GM10248 (cell line): ENCODE measurements at regions not wholly inside any gene's neighbourhood (a gene's known extent, or its start where the extent isn't known, plus 50 kb on each side); places are given as distances from the start of the nearest gene placed in this dataset.
"Not testable (repeated sequence)": the region's sequence is repeated elsewhere in the genome, so short reads cannot be mapped to it uniquely, and the experiment has no call there.

Source experiments
- CTCF ChIA-PET: fragments of 300-600 bp; sonication (Branson Sonifier 250); formaldehyde crosslinking; extraction: SDS; loops from one replicate; lab custom pipeline; 2021; ENCODE audit warnings: antibody characterized with exemption; lab: Yijun Ruan, JAX
- POLR2A ChIA-PET: fragments of 350-650 bp; sonication (Branson Sonifier 250); formaldehyde crosslinking; extraction: SDS; loops from one replicate; lab custom pipeline; 2020; ENCODE audit warnings: antibody characterized with exemption; lab: Yijun Ruan, JAX
- DNase-seq: peaks from one replicate; pipeline ENCODE4 v3.0.0; 2012; ENCODE audit errors: extremely low spot score
- CTCF ChIP-seq: IDR thresholded peaks from 2 replicates; pipeline ENCODE4 v1.5.1; 2012; ENCODE audit warnings: mild to moderate bottlenecking, low read depth; ENCODE audit errors: extremely low read depth, missing control alignments, control extremely low read depth

- TF ChIP-seq CTCF, result no peak
- POLR2A ChIA-PET, result no interaction called here
- CTCF ChIA-PET, result interaction anchor here (1.3 to 4.5 kb wide), 2 partner anchors 12 to 52 kb away, joined by 3 to 19 read pairs; no protein-coding TSS in a partner anchor
- no peak for DNase-seq
Measured at GRCh38 chr3:157585386-157585785, 82.2 kb upstream of the VEPH1 start.

- POLR2A ChIA-PET, result no interaction called here
- no peak for TF ChIP-seq CTCF
- CTCF ChIA-PET, result interaction anchor here (1.9 to 4.5 kb wide), 3 partner anchors 9 to 50 kb away, joined by 5 to 19 read pairs (median 12); no protein-coding TSS in a partner anchor
- no peak for DNase-seq
Measured at GRCh38 chr3:157582637-157582973, 79.4 kb upstream of the VEPH1 start.

- DNase-seq, POLR2A ChIA-PET: not testable (repeated sequence)
- CTCF ChIA-PET, result interaction anchor here (1.9 to 4.5 kb wide), 3 partner anchors 9 to 50 kb away, joined by 5 to 19 read pairs (median 12); no protein-coding TSS in a partner anchor
Measured at GRCh38 chr3:157581956-157582636, 78.9 kb upstream of the VEPH1 start.

- CTCF ChIA-PET, result interaction anchor here (2.7 to 4.5 kb wide), 2 partner anchors 8 to 25 kb away, joined by 12 to 19 read pairs; no protein-coding TSS in a partner anchor
- no peak for TF ChIP-seq CTCF
- no peak for DNase-seq
- POLR2A ChIA-PET, result no interaction called here
Measured at GRCh38 chr3:157581371-157581770, 78.2 kb upstream of the VEPH1 start.

- POLR2A ChIA-PET, result no interaction called here
- TF ChIP-seq CTCF, result no peak
- CTCF ChIA-PET, result interaction anchor here (0.8 to 1.5 kb wide), 3 partner anchors 28 to 47 kb away, joined by 3 to 4 read pairs (median 3); no protein-coding TSS in a partner anchor
- DNase-seq, result no peak
Measured at GRCh38 chr3:157578181-157578580, 75.0 kb upstream of the VEPH1 start.

GRCh38 chr3:157574531-157574930 lies 71.3 kb upstream of the VEPH1 start:
- ChIA-PET POLR2A (no interaction called here), CTCF (interaction anchor here (1.6 to 5.4 kb wide), 6 partner anchors 8 to 47 kb away, joined by 3 to 174 read pairs (median 17); no protein-coding TSS in a partner anchor)
- DNase-seq, result no peak
- TF ChIP-seq CTCF, result no peak

- no peak for TF ChIP-seq CTCF
- ChIA-PET POLR2A (no interaction called here), CTCF (interaction anchor here (1.3 to 5.4 kb wide), 10 partner anchors 8 to 1040 kb away, joined by 3 to 174 read pairs (median 12); no protein-coding TSS in a partner anchor)
- DNase-seq, result no peak
Measured at GRCh38 chr3:157573780-157574378, 70.7 kb upstream of the VEPH1 start.
